GM23248 (cell line): ENCODE measurements at regions not wholly inside any gene's neighbourhood (a gene's known extent, or its start where the extent isn't known, plus 50 kb on each side); places are given as distances from the start of the nearest gene placed in this dataset.

Source experiments
- EZH2 ChIP-seq: fragments of 200-600 bp; sonication (generic); IDR thresholded peaks from 2 replicates; pipeline ENCODE4 v1.6.1; 2018; ENCODE audit warnings: antibody characterized with exemption, mild to moderate bottlenecking; ENCODE audit not compliant: insufficient read depth, poor library complexity, severe bottlenecking
- EZH2phosphoT487 ChIP-seq: fragments of 200-600 bp; sonication (generic); IDR thresholded peaks from 2 replicates; pipeline ENCODE4 v1.6.1; 2018; ENCODE audit warnings: antibody characterized with exemption, moderate library complexity, mild to moderate bottlenecking, low read depth; ENCODE audit not compliant: insufficient read depth

GRCh38 chr1:38658883-38659282 is 200.7 kb downstream of the RRAGC start:
- TF ChIP-seq EZH2phosphoT487 (no peak), EZH2 (no peak)
